Stimulated activated CD8-positive, alpha-beta memory T cell treated with anti-CD3 and anti-CD28 coated beads, Interleukin-4, amount 100 ng/mL, for 4 hours (primary cell): ENCODE measurements at regions not wholly inside any gene's neighbourhood (a gene's known extent, or its start where the extent isn't known, plus 50 kb on each side); places are given as distances from the start of the nearest gene placed in this dataset.

Experiments used
- DNase-seq, 2 donors: peaks; one replicate each; pipeline ENCODE4 v3.0.0-alpha.2; 2020; ENCODE audit warnings: low read depth in 2 of 2, low spot score in 1 of 2

DNA sequence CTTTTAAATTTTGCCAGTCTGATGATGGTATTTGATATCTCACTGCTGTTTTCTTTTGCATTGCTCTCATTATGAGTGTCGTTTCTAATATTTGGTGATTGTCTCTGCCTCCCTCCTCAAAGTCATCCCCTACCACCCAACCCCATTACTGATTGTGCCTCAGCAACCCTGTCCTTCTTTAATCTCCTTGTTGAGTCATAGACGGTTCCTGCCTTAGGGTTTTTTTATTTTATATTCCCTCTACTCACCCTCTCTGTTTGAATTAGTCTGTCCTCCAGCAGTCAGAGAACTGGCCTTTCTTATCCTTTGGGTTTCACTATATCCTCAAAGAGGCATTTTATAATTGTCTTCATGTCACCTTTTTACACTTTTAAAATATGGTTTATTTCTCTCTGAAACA, 409.3 kb upstream of the CPEB2 start:
- no peak for DNase-seq

DNA sequence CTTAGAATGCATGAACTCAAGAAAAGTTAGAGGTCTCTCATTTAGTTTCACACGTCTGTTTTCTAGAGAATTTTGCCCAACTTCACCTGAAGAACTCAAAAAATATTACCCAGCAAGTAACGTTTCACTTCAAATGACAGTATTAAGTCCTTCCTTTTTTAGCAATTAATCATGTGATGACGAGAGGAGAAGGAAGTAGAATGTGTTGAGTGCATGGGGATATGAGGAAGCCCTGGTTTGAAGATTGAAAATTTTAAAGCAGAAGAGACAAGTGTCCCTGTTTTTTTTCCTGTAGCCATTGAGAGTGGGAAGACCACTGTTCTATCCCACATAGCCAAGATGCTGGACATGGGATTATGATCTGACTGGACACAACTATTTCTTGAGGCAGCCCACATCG, 406.3 kb upstream of the CPEB2 start:
- DNase-seq: no peak

DNA sequence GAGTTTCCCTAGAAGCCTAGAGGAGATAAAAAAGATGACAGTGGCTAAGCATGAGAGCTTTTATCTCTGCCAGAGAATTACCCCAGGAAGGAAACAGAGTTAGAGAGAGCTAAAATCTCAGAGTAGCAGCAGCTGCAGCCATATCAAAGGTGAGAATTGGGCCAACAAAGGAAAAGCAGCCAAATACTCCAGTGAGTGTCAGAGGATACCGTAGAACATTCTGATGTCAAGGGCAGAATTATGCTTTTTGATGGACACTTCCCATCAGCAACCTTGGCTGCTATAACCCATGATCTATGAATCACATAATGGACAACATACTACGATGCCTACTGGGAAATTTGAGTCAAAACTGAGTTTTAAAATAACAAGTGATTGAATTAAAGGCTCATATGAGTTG, 405.8 kb upstream of the CPEB2 start:
- DNase-seq: no peak

DNA sequence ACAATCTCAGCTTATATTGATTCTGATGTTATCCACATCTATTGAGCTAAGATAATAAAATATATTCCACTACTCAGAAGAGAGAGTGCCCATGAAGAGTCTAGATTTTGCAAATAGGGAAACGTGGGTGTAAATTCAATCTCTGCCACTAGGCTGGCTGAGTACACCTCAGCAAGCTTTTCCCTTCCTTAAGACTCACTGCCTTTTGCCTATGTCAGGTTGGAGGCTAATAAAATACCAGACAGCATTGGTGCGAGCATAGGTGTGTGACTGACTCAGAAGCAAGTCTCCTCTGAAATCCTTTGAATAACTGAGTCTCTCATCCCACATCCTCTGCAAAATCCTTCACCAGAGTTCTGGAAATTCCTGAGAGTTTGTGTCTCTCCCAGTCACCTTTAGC, 405.4 kb upstream of the CPEB2 start:
- no peak for DNase-seq

DNA sequence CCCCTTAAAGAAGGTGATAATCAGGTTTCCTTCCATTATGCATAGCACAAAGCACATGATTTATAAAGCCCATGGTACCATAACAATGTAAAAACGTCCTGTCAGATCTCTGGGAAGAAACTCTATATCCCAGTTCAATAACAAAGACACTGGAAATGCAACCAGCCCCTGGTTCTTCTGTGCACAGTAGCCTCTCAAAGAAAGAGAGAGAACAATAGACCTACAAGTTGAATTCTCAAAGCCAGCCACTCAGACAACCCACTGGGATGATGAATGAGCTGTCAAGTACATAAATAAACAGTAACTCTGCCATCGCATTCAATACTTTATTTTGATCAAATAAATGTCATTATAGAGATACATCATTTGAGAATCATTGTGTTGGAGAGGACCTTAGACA, 400.1 kb upstream of the CPEB2 start:
- no peak for DNase-seq

DNA sequence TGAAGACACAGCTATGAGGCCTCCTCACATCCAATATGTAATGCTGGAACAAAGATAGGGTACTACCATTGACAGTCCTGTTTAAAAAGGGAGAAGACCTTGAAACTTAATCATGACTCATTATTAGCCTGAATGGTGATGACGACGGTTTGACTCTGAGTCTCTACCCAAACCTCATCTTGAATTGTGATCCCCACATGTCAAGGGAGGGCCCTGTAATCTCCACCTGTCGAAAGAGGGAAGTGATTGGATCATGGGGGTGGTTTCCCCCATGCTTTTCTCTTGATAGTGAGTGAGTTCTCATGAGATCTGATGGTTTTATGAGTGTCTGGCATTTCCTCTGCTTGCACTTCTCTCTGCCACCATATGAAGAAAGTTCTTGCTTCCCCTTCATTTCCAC, 395.3 kb upstream of the CPEB2 start:
- no peak for DNase-seq

DNA sequence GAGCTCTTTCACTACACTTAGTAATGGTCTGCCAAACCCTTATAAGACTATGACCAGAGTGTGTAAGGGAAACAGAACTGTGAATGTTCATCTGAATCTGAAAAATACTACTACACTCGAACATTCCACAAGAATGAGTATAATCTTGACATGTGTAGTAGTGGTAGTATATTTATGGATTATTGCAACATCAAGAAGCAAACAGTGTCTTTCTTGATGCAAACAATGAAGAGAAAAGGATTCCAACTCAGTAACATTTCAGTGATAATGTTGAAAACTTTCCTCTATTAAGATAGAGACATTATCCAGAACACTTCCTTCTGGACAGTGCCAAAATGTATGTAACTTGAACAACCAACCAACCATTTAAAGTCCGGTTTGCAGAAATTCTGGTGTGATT, 394.7 kb upstream of the CPEB2 start:
- no peak for DNase-seq

DNA sequence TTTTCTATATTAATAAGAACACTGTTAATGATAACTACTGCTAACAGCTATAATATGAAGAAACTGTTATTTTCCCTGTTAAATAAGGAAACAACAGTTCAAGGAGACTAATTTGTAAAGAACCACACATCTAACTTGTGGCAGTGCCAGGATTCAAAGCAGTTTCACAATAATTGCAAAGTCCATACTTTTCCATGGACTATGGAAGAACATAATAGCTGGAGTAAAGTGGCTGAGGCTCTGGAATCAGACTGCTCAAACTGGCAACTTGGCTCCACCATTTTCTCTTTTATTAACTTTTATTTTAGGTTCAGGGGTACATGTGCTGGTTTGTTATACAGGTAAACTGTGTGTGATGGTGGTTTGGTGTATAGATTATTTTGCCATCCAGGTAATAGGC, 393.7 kb upstream of the CPEB2 start:
- no peak for DNase-seq

DNA sequence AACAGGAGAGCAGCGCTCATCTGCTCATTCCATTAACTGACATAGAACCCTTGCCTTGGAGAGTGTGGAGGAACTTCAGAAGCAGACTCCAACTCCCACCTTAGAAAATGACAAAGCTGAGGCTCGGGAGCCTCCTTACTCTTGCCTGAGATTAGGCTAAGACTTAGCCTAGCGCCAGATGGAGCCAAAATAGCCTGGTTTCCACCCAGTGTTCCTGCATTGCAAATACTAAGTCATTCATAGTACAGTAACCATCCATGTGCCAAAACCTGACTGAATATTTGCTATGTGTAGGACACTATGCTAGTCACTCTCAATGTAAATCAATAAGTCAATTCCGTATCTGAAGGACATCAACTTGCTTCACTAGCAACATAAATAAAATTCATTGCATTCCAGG, 387.4 kb upstream of the CPEB2 start:
- no peak for DNase-seq

DNA sequence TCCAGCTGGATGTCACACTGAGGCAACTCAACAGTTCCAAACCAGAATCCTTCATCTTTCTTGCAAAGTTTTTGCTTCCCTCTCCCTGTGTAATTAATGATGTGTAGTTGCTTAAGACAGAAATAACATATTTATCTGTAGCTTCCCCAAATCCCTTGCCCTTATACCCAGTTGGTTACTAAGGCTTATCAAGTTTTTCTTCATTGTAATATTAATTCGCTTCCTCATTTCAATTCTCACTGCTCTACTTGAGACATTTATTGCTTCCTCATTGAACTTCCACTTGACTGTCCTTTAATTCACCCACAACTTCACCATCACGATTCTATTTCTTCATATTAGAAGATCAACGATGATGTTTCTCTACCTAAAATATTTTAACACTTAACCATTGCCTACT, 386.6 kb upstream of the CPEB2 start:
- DNase-seq: no peak

DNA sequence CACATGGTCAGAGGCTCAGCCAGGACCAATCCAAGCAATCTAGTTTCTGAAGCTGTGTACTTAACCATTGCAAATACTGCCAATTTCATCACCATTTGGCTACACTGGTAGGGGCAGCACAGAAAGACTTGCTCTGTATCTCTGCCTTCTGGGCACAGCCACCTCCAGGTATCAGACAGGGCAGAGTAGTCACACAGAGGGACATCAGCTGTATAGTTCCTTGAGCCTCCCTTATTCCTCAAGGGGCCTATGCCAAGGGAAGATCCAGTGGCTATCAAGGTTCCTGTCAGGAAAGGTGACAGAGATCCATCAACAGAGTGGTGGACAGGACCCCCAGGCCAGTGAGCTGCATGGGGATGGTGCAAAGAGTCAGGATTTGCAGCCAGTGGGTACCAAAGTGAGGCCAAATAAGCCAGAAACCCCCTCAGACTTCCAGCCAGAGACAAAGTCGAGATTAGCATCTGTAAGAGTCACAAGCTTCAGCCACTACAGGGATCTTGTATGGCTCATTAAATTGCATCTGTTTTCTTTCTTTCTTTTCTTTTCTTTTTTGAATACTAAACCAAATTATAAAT, 381.6 kb upstream of the CPEB2 start:
- DNase-seq: no peak

DNA sequence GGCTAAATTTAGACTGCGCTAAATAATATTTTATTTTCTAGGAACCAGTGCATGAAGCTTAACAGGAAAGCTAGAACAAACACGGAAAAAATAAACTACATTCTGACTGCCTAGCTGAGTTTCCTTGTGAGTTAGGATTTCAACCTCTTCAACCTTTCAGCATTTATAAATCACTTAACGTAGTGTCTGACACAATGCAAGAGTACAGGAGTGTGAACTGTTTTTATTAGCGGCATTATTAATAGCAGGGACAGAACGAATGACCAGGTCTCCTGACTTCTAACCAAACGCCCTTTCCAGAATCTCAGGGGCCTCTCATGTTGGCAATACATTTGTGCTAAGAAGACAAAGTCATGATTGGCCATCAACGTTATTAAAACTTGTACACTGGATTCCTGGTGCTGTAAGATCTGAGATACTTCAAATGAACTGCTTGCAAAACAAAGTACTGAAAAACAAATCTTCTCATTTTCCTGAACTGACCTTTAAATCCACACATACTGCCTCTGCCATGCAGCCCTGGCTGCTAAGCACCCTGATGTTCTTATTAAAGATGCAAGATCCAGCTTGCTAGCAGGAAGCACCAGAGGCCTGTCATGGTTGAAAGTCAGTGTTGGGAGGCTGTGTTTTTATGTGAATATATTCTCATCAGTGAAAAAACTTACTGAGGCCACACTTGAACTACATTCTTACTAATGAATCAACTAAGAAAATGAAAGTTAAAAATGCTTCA, 380.4 kb upstream of the CPEB2 start:
- no peak for DNase-seq

DNA sequence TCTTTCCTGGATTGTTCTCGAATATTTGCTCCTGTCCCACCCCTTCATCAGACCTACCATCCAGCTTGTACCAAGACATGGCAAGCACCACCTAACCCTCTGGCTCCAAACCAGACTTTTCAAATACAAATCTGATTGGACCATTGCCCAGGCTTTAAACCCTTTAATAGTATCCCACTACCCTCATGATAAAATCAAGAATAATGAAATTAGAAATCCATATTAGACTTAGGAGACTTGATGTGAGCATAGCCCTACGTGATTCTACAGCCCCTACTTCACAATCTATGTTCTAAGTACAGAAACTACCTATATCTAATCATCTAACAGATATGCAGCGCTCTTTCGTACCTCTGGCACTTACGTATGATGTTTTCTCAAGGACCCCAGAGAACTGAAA, 375.2 kb upstream of the CPEB2 start:
- DNase-seq: no peak

DNA sequence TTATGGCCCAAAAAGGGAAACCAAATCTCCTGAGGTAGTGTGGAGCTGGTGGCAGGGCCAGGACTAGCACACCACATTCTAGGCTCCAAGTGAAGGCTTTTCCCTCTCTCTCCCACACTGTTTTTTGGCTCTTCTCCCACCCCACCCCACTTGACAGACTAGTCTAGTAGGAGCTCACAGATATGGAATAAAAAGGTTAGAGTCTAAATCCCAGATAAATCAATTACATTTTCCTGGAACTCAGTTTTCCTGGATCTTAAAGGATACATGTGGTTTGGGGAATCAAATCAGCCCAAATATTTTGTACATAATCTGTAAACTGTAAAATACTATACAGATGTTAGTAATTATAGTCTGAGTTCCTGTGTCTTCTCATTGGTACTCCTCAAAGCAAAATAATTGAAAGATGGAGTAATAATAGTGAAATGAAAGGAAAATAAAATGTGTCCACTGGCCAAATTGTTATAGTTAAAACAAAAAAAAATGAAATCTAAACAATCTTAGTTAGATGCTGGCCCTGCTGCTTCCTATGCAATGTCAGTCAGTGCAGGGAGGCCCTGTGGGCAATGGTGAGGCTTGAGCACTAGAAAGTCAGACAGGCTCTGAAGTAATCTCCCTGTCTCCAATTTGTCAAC, 370.4 kb upstream of the CPEB2 start:
- no peak for DNase-seq

DNA sequence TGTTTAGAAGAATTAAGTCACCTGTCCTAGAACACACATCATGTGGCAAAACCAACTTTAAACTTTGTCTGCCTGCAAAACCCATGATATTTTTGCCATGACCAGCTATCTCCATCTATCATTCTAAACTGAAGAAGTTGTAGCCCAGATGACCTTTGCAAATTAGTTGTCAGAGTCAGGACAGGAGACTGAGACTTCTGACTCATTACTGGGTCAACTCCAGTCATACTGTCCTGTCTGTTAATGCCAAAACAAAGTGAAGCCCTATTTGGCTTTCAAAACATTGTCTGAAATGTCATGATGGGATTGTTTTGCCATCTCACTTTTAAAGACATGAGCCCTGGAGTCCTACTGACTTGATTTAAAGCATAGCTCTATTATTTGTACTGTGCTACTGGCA, 365.7 kb upstream of the CPEB2 start:
- DNase-seq: no peak

DNA sequence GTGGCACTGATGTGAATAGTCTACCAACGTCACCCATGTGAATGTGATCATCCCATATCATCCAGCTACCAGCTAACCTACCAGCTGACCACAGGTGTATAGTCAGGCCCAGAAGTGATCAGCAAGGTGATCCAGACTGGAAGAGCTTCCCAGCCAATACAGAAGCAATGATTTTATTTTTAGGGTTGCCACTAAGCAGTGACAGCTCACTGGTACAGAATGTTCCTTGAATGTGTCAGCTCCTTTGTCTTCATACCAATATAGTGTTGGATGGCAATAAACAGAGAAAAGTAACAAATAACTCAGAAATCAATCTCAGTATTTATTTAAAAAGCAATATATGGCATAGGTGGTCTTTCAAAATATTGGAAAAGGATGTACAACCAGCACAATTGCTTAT, 361.8 kb upstream of the CPEB2 start:
- DNase-seq: no peak

DNA sequence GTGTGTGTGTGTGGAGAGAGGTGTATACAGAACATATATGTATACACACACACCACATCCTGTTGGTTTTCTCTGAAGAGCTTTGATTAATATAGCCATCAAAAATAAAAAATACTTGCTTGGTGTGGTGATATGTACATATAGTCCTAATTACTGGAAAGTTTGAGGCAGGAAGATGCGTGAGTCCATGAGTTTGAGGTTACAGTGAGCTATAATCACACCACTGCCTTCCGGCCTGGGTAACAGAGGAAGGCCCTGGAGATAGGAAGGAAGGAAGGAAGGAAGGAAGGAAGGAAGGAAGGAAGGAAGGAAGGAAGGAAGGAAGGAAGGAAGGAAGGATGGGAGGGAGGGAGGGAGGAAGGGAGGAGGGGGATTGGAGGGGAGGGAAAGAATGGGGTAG, 360.4 kb upstream of the CPEB2 start:
- no peak for DNase-seq

DNA sequence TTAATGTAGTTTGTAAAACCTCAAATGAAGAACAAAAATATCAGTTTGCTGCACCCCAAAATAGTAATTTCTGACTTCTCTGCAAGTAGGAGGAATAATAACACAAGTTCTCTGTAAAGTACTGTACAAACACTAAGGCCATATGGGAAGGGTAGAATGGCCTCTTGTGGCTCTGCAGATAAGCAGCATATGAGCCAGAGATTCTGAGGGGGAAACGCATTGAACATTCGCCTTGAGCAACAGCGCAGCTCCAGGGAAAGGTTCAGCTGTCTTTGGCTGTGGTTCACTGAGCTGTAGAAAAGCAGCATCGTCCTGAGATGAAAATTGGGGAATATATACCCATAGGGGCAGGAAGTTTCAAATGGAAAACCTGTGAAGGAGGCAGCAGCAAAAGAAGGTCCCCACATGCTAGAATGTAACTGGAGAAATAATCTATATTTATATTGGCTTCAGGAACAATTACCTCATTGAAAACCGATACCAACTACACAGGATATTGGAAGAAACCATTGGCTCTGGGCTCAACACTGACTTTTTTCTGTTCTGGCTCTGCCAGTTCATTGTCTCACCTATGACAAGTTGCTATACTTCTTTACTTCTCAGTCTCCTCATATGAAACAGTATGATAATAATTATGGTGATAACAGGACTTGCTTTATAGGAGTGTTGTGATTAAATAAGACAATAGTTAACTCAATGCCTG, 357.6 kb upstream of the CPEB2 start:
- no peak for DNase-seq

DNA sequence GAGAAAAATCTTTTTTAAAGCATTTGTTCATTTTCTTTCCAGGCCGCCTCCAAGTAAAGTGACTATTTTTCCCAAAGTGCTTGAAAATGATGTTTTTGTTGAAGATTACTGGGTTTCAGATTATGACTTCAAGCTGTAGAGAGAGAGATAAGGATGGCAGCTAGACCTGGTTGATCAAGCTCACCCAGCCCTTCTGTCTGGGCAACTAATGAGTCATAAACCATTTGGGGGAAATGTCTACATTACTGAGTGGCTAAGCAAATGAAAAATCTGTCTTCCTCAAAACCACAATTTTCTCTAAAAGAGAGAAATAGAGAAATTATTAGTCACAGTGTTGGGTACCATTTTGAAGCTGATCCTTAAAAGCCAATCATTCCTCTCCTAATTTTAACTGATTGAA, 355.4 kb upstream of the CPEB2 start:
- no peak for DNase-seq

DNA sequence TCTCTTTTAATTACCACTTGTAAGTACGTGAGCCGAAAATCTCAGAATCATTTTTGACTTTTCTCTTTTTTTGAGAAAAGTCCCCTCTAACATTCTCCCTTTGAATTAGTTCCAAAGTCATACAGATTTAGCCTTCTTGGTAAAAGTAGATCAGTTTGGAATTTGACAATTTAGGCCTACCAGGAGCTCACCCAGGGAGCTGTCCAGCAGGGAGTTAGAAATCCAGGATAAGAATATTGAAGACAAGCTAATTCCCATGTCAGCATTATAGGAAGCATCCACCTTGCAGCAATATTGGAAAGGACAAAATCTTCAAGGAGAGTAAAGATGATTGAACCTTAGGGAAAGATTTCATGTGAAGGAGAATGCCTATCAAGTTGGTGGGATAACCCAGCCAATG, 352.2 kb upstream of the CPEB2 start:
- DNase-seq: no peak

DNA sequence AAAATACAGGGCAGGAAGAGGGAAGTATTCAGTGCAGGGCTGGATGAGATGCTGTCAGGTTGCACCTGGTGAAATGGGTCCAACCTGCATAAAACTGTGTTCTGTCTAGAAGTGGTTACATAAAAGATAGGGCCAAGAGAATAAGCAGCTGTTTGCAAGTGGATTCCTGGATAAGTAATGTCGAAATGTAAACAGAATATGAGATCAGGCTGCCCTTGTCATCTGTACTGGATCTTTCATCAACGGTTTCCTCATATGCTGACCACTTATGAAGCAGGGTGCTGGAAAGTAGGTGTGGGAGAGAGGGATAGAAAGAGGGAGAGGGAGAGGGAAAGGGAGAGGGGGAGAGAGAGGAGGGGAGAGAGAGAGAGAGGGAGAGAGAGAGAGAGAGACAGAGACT, 349.8 kb upstream of the CPEB2 start:
- no peak for DNase-seq

DNA sequence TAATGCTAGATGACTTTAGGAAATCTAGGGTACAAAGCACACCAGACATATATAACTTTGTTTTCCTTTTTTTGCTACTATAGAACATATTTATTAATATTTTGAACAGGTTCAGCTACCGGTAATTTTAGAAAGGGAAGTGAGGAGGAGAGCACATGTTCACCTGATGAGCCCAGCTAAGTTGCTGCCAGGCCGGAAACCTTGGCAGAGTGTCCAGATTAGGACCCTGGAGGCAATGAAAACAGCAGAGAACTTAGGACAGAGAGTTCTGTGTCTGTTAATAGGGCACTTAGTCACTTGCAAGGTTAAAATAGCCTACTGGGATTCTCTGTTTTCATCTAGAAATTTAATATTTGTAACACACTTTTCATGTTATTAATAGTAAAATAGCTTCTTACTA, 348.9 kb upstream of the CPEB2 start:
- DNase-seq: no peak
